ENCODE measurements at regions not wholly inside any gene's neighbourhood (a gene's known extent, or its start where the extent isn't known, plus 50 kb on each side); places are given as distances from the start of the nearest gene placed in this dataset.

DNA sequence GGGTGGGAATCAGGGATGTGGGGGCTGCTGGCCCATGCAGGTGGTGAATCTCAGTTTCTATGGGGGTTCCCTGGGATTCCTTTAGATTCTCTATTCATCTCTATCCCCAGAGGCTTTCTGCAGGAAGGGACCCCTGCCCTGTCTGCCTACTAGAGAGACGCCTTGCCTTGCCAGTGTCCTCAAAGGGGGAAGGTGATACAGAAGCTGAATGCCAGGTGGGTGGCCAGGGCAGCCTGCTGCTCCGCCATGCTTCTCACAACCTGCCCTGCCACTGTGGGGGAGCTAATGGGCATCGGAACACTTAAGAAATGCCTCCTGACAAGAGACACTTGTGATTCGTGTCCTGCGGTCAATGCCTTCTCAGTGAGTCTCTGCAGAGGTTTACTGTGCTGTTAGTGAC is 368.4 kb downstream of the EN1 start:
- no peak for DNase-seq (ENCODE audit: low read depth, low spot score)
- TF ChIP-seq, protein P1, sequence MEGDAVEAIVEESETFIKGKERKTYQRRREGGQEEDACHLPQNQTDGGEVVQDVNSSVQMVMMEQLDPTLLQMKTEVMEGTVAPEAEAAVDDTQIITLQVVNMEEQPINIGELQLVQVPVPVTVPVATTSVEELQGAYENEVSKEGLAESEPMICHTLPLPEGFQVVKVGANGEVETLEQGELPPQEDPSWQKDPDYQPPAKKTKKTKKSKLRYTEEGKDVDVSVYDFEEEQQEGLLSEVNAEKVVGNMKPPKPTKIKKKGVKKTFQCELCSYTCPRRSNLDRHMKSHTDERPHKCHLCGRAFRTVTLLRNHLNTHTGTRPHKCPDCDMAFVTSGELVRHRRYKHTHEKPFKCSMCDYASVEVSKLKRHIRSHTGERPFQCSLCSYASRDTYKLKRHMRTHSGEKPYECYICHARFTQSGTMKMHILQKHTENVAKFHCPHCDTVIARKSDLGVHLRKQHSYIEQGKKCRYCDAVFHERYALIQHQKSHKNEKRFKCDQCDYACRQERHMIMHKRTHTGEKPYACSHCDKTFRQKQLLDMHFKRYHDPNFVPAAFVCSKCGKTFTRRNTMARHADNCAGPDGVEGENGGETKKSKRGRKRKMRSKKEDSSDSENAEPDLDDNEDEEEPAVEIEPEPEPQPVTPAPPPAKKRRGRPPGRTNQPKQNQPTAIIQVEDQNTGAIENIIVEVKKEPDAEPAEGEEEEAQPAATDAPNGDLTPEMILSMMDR (IDR thresholded peaks at IDR 0.05; ENCODE audit: insufficient read depth, low read length, missing control alignments), result no peak
- H3K4me3 ChIP-seq (ENCODE audit: low read depth, low read length), result no peak overlapping the region
- CTCF ChIA-PET, result no interaction called here
- POLR2A ChIA-PET, result no interaction called here

DNA sequence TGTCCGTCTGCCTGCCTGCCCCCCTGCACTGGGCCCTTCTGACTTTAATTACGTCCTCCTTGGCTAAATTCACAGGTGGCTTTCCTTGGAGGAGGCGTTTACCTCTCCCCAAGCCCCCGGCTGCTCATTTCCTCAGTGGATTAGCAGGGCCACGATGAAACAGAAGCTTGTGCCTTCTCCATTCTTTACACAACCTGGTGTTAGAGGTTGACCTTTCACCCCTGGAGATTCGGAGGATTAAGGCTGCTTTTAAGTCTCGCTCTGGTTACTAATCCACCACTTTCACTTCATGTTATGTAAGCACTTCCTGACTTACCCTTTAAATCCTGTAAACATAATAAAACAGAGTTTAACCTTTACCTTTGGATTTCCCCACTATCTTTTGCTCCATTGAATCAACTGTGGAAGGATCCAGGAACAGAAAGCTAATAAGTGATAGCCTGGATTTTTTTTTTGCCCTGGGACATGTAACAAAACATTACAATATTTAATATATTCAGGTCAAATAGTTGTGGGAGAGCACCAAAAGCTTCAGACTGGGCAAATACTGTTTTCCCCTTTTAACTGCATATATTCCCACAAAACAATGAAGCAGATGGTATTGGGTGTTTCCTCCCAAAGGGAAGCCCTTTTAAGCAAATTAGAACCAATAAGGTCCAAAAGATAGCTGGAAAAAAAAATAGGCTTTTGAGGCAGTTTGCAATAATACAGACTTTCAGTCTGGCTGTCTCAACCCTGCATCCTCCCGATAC is 370.2 kb downstream of the EN1 start:
- ChIA-PET CTCF (interaction anchor here (0.9 to 1.7 kb wide), 4 partner anchors 9 to 404 kb away, joined by 3 to 5 read pairs (median 4); no protein-coding TSS in a partner anchor), POLR2A (no interaction called here)
- no peak overlapping the region for H3K4me3 ChIP-seq (ENCODE audit: low read depth, low read length)
- TF ChIP-seq, protein P1 (IDR thresholded peaks at IDR 0.05; ENCODE audit: insufficient read depth, low read length, missing control alignments), result no peak
- DNase-seq (ENCODE audit: low read depth, low spot score), result no peak

DNA sequence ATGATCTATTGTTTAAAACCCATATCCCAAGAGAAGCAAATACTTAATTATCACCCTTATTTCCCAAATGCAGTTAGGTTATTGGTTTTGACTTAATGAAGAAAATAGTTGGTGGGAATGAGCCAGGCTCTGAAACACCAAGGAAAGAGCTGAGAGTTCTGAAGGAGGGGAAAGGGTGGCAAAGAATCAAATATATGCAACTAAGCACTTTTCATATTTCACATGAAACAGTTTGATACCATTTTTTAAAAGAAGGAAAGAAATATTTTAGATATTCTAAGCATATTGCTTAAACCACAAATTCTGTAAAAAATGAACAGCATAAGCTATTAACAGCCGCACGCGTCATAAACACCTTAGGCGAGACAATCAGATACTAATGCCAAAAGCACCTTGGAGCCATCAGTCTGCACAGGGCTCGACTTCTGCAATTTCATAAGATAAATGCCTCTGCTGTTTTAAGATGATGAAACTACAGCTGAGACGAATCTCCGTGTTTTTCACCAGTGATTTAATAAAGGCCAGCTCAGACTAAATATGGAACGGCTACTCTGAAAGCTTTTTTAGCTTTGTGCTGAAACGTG is 371.7 kb downstream of the EN1 start:
- POLR2A ChIA-PET, result no interaction called here
- no peak overlapping the region for H3K4me3 ChIP-seq (ENCODE audit: low read depth, low read length)
- TF ChIP-seq, protein P1 (IDR thresholded peaks at IDR 0.05; ENCODE audit: insufficient read depth, low read length, missing control alignments), result no peak
- no peak for DNase-seq (ENCODE audit: low read depth, low spot score)
- CTCF ChIA-PET, result interaction anchor here (1.1 kb wide), 1 partner anchor 406 kb away, joined by 3 read pairs; no protein-coding TSS in a partner anchor

DNA sequence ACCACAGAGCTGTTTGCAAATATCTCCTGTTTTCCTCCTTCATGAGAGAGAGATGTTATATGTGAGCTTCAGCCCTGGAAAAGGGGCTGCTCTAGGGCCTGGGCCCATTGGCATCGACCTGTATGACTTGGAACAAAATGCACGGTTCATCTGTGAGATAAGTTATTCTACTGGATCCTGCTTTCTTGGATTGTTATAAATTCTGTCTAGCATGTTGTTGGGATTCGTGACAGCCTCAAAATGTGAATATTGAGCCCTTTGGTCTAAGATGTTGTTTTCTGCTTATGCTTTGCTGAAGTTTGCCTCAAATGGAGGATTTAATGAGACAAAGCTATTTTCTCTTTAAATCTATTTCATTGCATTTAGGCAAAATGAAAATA is 372.9 kb downstream of the EN1 start:
- H3K4me3 ChIP-seq (ENCODE audit: low read depth, low read length), result no peak overlapping the region
- no peak for DNase-seq (ENCODE audit: low read depth, low spot score)
- CTCF ChIA-PET, result interaction anchor here (1.1 kb wide), 1 partner anchor 407 kb away, joined by 3 read pairs; no protein-coding TSS in a partner anchor
- TF ChIP-seq, protein P1 (IDR thresholded peaks at IDR 0.05; ENCODE audit: insufficient read depth, low read length, missing control alignments), result no peak
- POLR2A ChIA-PET, result no interaction called here

DNA sequence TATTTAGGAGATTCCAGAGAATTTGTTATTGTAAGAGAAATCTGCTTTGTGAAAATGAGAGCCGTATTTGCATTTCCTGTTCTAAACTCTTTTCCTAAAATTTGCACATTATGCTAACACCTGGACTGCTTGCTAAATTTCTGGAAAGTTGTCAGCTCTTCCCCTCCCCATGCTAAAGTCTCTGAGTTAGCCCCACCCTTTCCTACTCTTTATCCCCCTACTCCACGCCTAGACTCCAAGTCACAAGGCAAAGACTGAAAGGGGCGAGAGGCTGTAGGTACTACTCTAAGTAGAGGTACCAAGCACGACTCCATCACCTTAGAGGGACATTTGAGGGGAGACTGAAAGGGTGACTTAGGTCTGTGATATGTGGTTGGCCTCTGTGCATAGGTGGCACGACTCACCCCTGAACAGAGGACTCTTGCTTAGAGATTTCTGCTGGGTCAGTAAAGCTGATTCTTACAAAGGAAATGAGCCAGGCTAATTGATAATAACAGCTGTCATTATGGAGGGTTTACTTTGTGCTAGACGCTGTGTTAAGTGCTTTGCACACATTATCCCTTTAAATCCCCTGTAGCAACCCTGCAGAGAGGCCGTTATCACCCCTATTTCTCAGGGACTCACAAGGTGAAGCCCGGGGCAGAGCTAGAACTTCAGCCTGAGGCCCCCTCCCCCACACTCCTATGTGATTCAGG is 373.5 kb downstream of the EN1 start:
- CTCF ChIA-PET, result interaction anchor here (1.1 kb wide), 2 partner anchors 252 to 408 kb away, joined by 3 read pairs; no protein-coding TSS in a partner anchor

More for the DNA sequence above, 373.5 kb downstream of the EN1 start:
- DNase-seq (ENCODE audit: low read depth, low spot score), result no peak
- POLR2A ChIA-PET, result no interaction called here
- TF ChIP-seq, protein P1 (IDR thresholded peaks at IDR 0.05; ENCODE audit: insufficient read depth, low read length, missing control alignments), result no peak
- no peak overlapping the region for H3K4me3 ChIP-seq (ENCODE audit: low read depth, low read length)

Measured in AG04449 (cell line).